ENCODE measurements at regions not wholly inside any gene's neighbourhood (a gene's known extent, or its start where the extent isn't known, plus 50 kb on each side); places are given as distances from the start of the nearest gene placed in this dataset.

GRCh38 chr9:38196714-38197113 is 127.7 kb upstream of the SHB start:
- intact Hi-C loops (cut with DNase I; ENCODE audit: low total_unique reads): no loop called here
- H3K27me3 ChIP-seq (replicated peaks in 1 of 7): no peaks in the 10 kb centered on the region
- no peak overlapping the region for H3K4me3 ChIP-seq
- peaks cover 0 to 8% (median 0%) of the 10 kb centered on the region in 6 donors for H3K4me1 ChIP-seq
- WGBS, 5 donors: 11 to 27% (median 18%) methylated on average over 3 of the region's 3 CpGs
- no peaks in the 10 kb centered on the region for H3K9me3 ChIP-seq
- H3K27ac ChIP-seq: peak overlapping the region in 2 of 8 donors; percentile 9 to 14
- TF ChIP-seq POLR2AphosphoS5 (IDR thresholded peaks at IDR 0.05) (no peak), POLR2A (IDR thresholded peaks at IDR 0.05) (no peak), CTCF (IDR thresholded peaks at IDR 0.05 in 8 of 11, conservative IDR thresholded peaks at IDR 0.05 in 3 of 11) (no peak)
- no peaks in the 10 kb centered on the region for H3K36me3 ChIP-seq
- DNase-seq: no peak

GRCh38 chr9:38195737-38196161 is 126.7 kb upstream of the SHB start:
- Histone ChIP-seq H3K4me3 (no peak overlapping the region), H3K27me3 (replicated peaks in 1 of 7) (no peaks in the 10 kb centered on the region), H3K9me3 (no peaks in the 10 kb centered on the region), H3K4me1 (peaks cover 0 to 8% (median 0%) of the 10 kb centered on the region in 6 donors), H3K27ac (peak overlapping the region in 3 of 8 donors; percentile 9 to 46 (median 14)), H3K36me3 (no peaks in the 10 kb centered on the region)
- DNase-seq: no peak
- peak in 1 of 3 donors; percentile 67 for TF ChIP-seq POLR2AphosphoS5 (IDR thresholded peaks at IDR 0.05)
- TF ChIP-seq POLR2A (IDR thresholded peaks at IDR 0.05): no peak
- WGBS, 5 donors: 63 to 83% (median 69%) methylated on average over 7 of the region's 7 CpGs
- intact Hi-C loops (cut with DNase I; ENCODE audit: low total_unique reads): no loop called here

- H3K27ac ChIP-seq: peak overlapping the region in 3 of 8 donors; percentile 11 to 38 (median 31)
- no peaks in the 10 kb centered on the region for H3K36me3 ChIP-seq
- no peak for TF ChIP-seq CTCF (IDR thresholded peaks at IDR 0.05 in 8 of 11, conservative IDR thresholded peaks at IDR 0.05 in 3 of 11)
- no peak for TF ChIP-seq POLR2AphosphoS5 (IDR thresholded peaks at IDR 0.05)
- no peak for TF ChIP-seq POLR2A (IDR thresholded peaks at IDR 0.05)
- DNase-seq: no peak
- intact Hi-C loops (cut with DNase I; ENCODE audit: low total_unique reads): no loop called here
- peaks cover 0 to 8% (median 0%) of the 10 kb centered on the region in 6 donors for H3K4me1 ChIP-seq
- no peaks in the 10 kb centered on the region for H3K9me3 ChIP-seq
- H3K4me3 ChIP-seq: no peak overlapping the region
- 71 to 90% (median 82%) methylated on average over 4 of the region's 4 CpGs for WGBS, 5 donors
- H3K27me3 ChIP-seq (replicated peaks in 1 of 7): no peaks in the 10 kb centered on the region
Measured at GRCh38 chr9:38194870-38195269, 125.8 kb upstream of the SHB start.

GRCh38 chr9:38192731-38193265 is 123.8 kb upstream of the SHB start:
- Histone ChIP-seq H3K4me3 (no peak overlapping the region), H3K4me1 (peaks cover 0 to 8% (median 0%) of the 10 kb centered on the region in 6 donors), H3K9me3 (peaks cover 0 to 5% (median 0%) of the 10 kb centered on the region in 8 donors), H3K27ac (no peak overlapping the region), H3K36me3 (no peaks in the 10 kb centered on the region), H3K27me3 (replicated peaks in 1 of 7) (peaks cover 0 to 5% (median 0%) of the 10 kb centered on the region in 7 donors)
- WGBS, 5 donors: 64 to 85% (median 79%) methylated on average over 3 to 4 of the region's 4 CpGs
- intact Hi-C loops (cut with DNase I; ENCODE audit: low total_unique reads): no loop called here
- no peak for DNase-seq
- TF ChIP-seq POLR2A (IDR thresholded peaks at IDR 0.05) (no peak), CTCF (IDR thresholded peaks at IDR 0.05 in 8 of 11, conservative IDR thresholded peaks at IDR 0.05 in 3 of 11) (no peak), POLR2AphosphoS5 (IDR thresholded peaks at IDR 0.05) (no peak)

All from spleen (tissue), 11 donors.